HepG2 (cell line): ENCODE measurements at regions not wholly inside any gene's neighbourhood (a gene's known extent, or its start where the extent isn't known, plus 50 kb on each side); places are given as distances from the start of the nearest gene placed in this dataset.

Experiments
- ATAC-seq: fragments of 200-7000 bp; cut with Tn5 transposase; 3 replicates; pipeline ENCODE4 v1.9.1; 2020; ENCODE audit warnings: mild to moderate bottlenecking, moderate library complexity
- BruUV-seq: library from RNA; stranded (reverse); fragments of 400-500 nt; replicated peaks from 2 replicates; lab custom pipeline; 2021; lab: Mats Ljungman, UMichigan
- CTCF ChIA-PET: fragments of 300-600 bp; formaldehyde crosslinking; extraction: SDS; loops from one replicate; lab custom pipeline; 2021; ENCODE audit warnings: low total read pairs, inconsistent platforms, low intra/inter-chr PET ratio; lab: Yijun Ruan, JAX
- POLR2A ChIA-PET: fragments of 350-600 bp; sonication (Branson Sonifier 250); formaldehyde crosslinking; loops from one replicate; lab custom pipeline; 2020; ENCODE audit warnings: antibody characterized with exemption, inconsistent platforms; lab: Yijun Ruan, JAX
- DNase-seq: peaks from one replicate; pipeline ENCODE4 v3.0.0-alpha.2; 2015; ENCODE audit warnings: low spot score
- FAIRE-seq: peaks from 3 replicates; lab custom pipeline; 2011; peaks lifted over from hg19 to GRCh38; lab: Jason Lieb, UNC
- H2AFZ ChIP-seq: one replicate; pipeline ENCODE4 v1.6.1; 2011; ENCODE audit warnings: low read length, inconsistent platforms
- H3K27ac ChIP-seq: fragments of 300-600 bp; 3 replicates; pipeline ENCODE4 v1.8.0; 2011; ENCODE audit warnings: mixed run types, mild to moderate bottlenecking, mixed read lengths, low read length, inconsistent platforms; ENCODE audit not compliant: insufficient read depth; ENCODE audit errors: extremely low read length
- H3K27me3 ChIP-seq, 2 experiments: fragments of 200-600 bp in 1 of 2; 2 replicates in 1 of 2; 3 replicates in 1 of 2; pipeline versions ENCODE4 v1.6.0 to v1.8.0; 2011; ENCODE audit warnings: low read length in 2 of 2, mild to moderate bottlenecking in 2 of 2, moderate library complexity in 2 of 2, inconsistent platforms in 1 of 2; ENCODE audit not compliant: insufficient read depth in 2 of 2, control insufficient read depth in 1 of 2
- H3K36me3 ChIP-seq, 2 experiments: fragments of 200-600 bp in 1 of 2; replicated peaks in 1 of 2; 2 replicates in 1 of 2; 3 replicates in 1 of 2; pipeline versions ENCODE4 v1.5.1 to v1.8.0; 2011; ENCODE audit warnings: low read length in 2 of 2, inconsistent platforms in 1 of 2; ENCODE audit not compliant: insufficient read depth in 2 of 2, control insufficient read depth in 1 of 2
- H3K4me1 ChIP-seq: 2 replicates; pipeline ENCODE4 v1.5.1; 2012; ENCODE audit warnings: low read length, inconsistent platforms; ENCODE audit not compliant: insufficient read depth
- H3K4me2 ChIP-seq: 2 replicates; pipeline ENCODE4 v1.6.0; 2011; ENCODE audit warnings: low read depth, low read length, inconsistent platforms
- H3K4me3 ChIP-seq, 3 experiments: fragments of 200-600 bp in 1 of 3; sonication (generic), shearing (Covaris generic) in 1 of 3; replicated peaks in 1 of 3; 2 replicates each; pipeline ENCODE4 v1.5.1; 2011 to 2016; ENCODE audit warnings: low read length in 3 of 3, inconsistent platforms in 2 of 3, low read depth in 2 of 3, mild to moderate bottlenecking in 2 of 3, control low read depth in 1 of 3, mixed read lengths in 1 of 3; ENCODE audit not compliant: insufficient read depth in 1 of 3
- H3K79me2 ChIP-seq: one replicate; pipeline ENCODE4 v1.6.1; 2011; ENCODE audit warnings: low read length, inconsistent platforms; ENCODE audit not compliant: insufficient read depth
- H3K9ac ChIP-seq: 2 replicates; pipeline ENCODE4 v1.6.0; 2011; ENCODE audit warnings: mild to moderate bottlenecking, low read depth, low read length, inconsistent platforms; ENCODE audit not compliant: insufficient read depth
- H3K9me3 ChIP-seq: 2 replicates; pipeline ENCODE4 v1.5.1; 2012; ENCODE audit warnings: mild to moderate bottlenecking, low read length
- H4K20me1 ChIP-seq: 2 replicates; pipeline ENCODE4 v1.6.0; 2011; ENCODE audit warnings: inconsistent platforms, mild to moderate bottlenecking, low read length, moderate library complexity; ENCODE audit not compliant: insufficient read depth
- ELF4 ChIP-seq: sonication (generic); formaldehyde crosslinking; IDR thresholded peaks from 2 replicates; pipeline ENCODE4 v1.5.0; 2020; ENCODE audit warnings: missing genetic modification reagents, mild to moderate bottlenecking, moderate library complexity, borderline replicate concordance
- FLYWCH1 ChIP-seq: sonication (generic); formaldehyde crosslinking; IDR thresholded peaks from 2 replicates; pipeline ENCODE4 v1.8.1; 2023; ENCODE audit warnings: mild to moderate bottlenecking, missing genetic modification reagents
- HDAC1 ChIP-seq: sonication (generic); formaldehyde crosslinking; IDR thresholded peaks from 2 replicates; pipeline ENCODE4 v1.5.1; 2020; ENCODE audit warnings: mild to moderate bottlenecking, missing genetic modification reagents
- JUNB ChIP-seq: sonication (generic); formaldehyde crosslinking; IDR thresholded peaks from 2 replicates; pipeline ENCODE4 v1.8.0; 2022; ENCODE audit warnings: missing genetic modification reagents, mild to moderate bottlenecking, borderline replicate concordance
- ONECUT2 ChIP-seq: sonication (generic); formaldehyde crosslinking; IDR thresholded peaks from 2 replicates; pipeline ENCODE4 v1.4.0; 2020; ENCODE audit warnings: missing genetic modification reagents
- RERE ChIP-seq: IDR thresholded peaks from 2 replicates; pipeline ENCODE4 v1.6.1; 2016; ENCODE audit warnings: low read depth, missing genetic modification reagents, missing compliant biosample characterization
- RFX1 ChIP-seq: fragments of 450-650 bp; IDR thresholded peaks from 2 replicates; pipeline ENCODE4 v1.6.1; 2017
- SPEN ChIP-seq: sonication (generic); formaldehyde crosslinking; IDR thresholded peaks from 2 replicates; pipeline ENCODE4 v1.5.1; 2020; ENCODE audit warnings: low read depth, mild to moderate bottlenecking, missing genetic modification reagents
- STAG1 ChIP-seq: sonication (generic); formaldehyde crosslinking; IDR thresholded peaks from 2 replicates; pipeline ENCODE4 v1.4.0; 2020; ENCODE audit warnings: missing genetic modification reagents
- ZBTB37 ChIP-seq: sonication (generic); formaldehyde crosslinking; IDR thresholded peaks from 2 replicates; pipeline ENCODE4 v1.4.0; 2020; ENCODE audit warnings: mild to moderate bottlenecking, missing genetic modification reagents
- WGBS: methylation state at CpG from one replicate; pipeline ENCODE4 v1.1.6; 2017; ENCODE audit warnings: low lambda C conversion rate; 5-methylcytosine and 5-hydroxymethylcytosine counted together
- in situ Hi-C: cut with HindIII; loops from 2 replicates; pipeline ENCODE4 v1.10.0; 2017; ENCODE audit warnings: low pct_unique_long_range_greater_than_20kb; ENCODE audit not compliant: extremely low pct_ligation_motif_present
- intact Hi-C: fragments of 100-400 bp; cut with micrococcal nuclease; formaldehyde crosslinking; loops from one replicate; pipeline ENCODE4 v1.10.0; 2022; ENCODE audit not compliant: unreplicated experiment
- TF ChIP-seq, protein P1 (sequence below): sonication (generic); formaldehyde crosslinking; IDR thresholded peaks from 2 replicates; pipeline ENCODE4 v1.8.0; 2023; ENCODE audit warnings: mild to moderate bottlenecking, missing genetic modification reagents
- TF ChIP-seq, protein P2 (sequence below): sonication (generic); formaldehyde crosslinking; IDR thresholded peaks from 2 replicates; pipeline ENCODE4 v1.8.1; 2023; ENCODE audit warnings: mild to moderate bottlenecking, moderate library complexity, missing genetic modification reagents

- H3K79me2 ChIP-seq, result no peaks in the 10 kb centered on the region
- no peak for DNase-seq
- ATAC-seq, result no peak
- POLR2A ChIA-PET, result no interaction called here
- CTCF ChIA-PET, result no interaction called here
- no peak overlapping the region for H3K4me2 ChIP-seq
- no peak for TF ChIP-seq ZBTB37
- no peak for TF ChIP-seq RFX1
- TF ChIP-seq, protein P1, sequence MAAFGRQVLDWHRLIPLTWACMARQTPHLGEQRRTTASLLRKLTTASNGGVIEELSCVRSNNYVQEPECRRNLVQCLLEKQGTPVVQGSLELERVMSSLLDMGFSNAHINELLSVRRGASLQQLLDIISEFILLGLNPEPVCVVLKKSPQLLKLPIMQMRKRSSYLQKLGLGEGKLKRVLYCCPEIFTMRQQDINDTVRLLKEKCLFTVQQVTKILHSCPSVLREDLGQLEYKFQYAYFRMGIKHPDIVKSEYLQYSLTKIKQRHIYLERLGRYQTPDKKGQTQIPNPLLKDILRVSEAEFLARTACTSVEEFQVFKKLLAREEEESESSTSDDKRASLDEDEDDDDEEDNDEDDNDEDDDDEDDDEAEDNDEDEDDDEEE (CRISPR knock-in tag), result no peak
- no peak for TF ChIP-seq STAG1 (CRISPR knock-in tag)
- no peak for TF ChIP-seq ELF4 (CRISPR knock-in tag)
- no peak for TF ChIP-seq RERE (CRISPR knock-in tag)
- TF ChIP-seq, protein P2, sequence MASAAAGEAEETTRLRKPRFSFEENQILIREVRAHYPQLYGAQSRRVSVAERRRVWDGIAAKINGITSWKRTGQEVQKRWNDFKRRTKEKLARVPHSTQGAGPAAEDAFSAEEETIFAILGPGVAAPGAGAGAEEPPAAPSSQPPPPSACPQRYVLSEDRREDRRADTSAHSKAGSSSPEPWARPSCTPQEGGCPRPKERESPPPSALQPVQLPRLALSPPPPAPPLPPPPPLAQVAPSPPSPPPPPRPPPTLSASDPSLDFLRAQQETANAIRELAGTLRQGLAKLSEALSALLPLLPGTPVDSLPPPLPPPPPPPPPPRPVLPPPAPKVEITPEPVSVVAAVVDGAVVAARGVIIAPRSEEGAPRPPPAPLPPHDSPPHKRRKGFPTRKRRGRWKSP (CRISPR knock-in tag), result no peak
- no peak for TF ChIP-seq SPEN (CRISPR knock-in tag)
- no peak for TF ChIP-seq ONECUT2 (CRISPR knock-in tag)
- TF ChIP-seq HDAC1 (CRISPR knock-in tag), result no peak
- TF ChIP-seq FLYWCH1 (CRISPR knock-in tag), result no peak
- TF ChIP-seq JUNB (CRISPR knock-in tag), result no peak
- in situ Hi-C loops (no loop called here), intact Hi-C loops (no loop called here)
- no peaks in the 10 kb centered on the region for H3K9me3 ChIP-seq
- WGBS, result 45% methylated on average over 4 of the region's 4 CpGs
- H3K27ac ChIP-seq, result no peak overlapping the region
- no peaks in the 10 kb centered on the region for H3K27me3 ChIP-seq
- no peaks in the 10 kb centered on the region for H4K20me1 ChIP-seq
- no peak overlapping the region for H3K9ac ChIP-seq
- no TSS peak for BruUV-seq
- no peak for FAIRE-seq
- no peak overlapping the region for H2AFZ ChIP-seq
- H3K4me3 ChIP-seq, result no peak overlapping the region
- H3K4me1 ChIP-seq, result no peaks in the 10 kb centered on the region
- no peaks in the 10 kb centered on the region for H3K36me3 ChIP-seq
These were observed 254.7 kb downstream of the SOX2 start for GRCh38 chr3:181966393-181966792.
